ENCODE measurements at regions not wholly inside any gene's neighbourhood (a gene's known extent, or its start where the extent isn't known, plus 50 kb on each side); places are given as distances from the start of the nearest gene placed in this dataset.

- TF ChIP-seq, protein P1, sequence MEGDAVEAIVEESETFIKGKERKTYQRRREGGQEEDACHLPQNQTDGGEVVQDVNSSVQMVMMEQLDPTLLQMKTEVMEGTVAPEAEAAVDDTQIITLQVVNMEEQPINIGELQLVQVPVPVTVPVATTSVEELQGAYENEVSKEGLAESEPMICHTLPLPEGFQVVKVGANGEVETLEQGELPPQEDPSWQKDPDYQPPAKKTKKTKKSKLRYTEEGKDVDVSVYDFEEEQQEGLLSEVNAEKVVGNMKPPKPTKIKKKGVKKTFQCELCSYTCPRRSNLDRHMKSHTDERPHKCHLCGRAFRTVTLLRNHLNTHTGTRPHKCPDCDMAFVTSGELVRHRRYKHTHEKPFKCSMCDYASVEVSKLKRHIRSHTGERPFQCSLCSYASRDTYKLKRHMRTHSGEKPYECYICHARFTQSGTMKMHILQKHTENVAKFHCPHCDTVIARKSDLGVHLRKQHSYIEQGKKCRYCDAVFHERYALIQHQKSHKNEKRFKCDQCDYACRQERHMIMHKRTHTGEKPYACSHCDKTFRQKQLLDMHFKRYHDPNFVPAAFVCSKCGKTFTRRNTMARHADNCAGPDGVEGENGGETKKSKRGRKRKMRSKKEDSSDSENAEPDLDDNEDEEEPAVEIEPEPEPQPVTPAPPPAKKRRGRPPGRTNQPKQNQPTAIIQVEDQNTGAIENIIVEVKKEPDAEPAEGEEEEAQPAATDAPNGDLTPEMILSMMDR (IDR thresholded peaks at IDR 0.05), result no peak
- no peak for TF ChIP-seq POLR2A (IDR thresholded peaks at IDR 0.05)
These were observed 124.5 kb upstream of the KLF3 start for GRCh38 chr4:38539501-38539900.
